MCF 10A (cell line): ENCODE measurements at regions not wholly inside any gene's neighbourhood (a gene's known extent, or its start where the extent isn't known, plus 50 kb on each side); places are given as distances from the start of the nearest gene placed in this dataset.

ENCODE experiments used
- BruUV-seq: library from RNA; stranded (reverse); fragments of 400-500 nt; replicated peaks from 2 replicates; lab custom pipeline; 2021; lab: Mats Ljungman, UMichigan
- CTCF ChIA-PET: fragments of 300-600 bp; sonication (Branson Sonifier 250); formaldehyde crosslinking; extraction: SDS; loops from one replicate; lab custom pipeline; 2021; ENCODE audit warnings: antibody characterized with exemption, inconsistent platforms; lab: Yijun Ruan, JAX
- POLR2A ChIA-PET: fragments of 300-600, 350-650 bp; sonication (Branson Sonifier 250); formaldehyde crosslinking; extraction: SDS; loops from one replicate; lab custom pipeline; 2020; ENCODE audit warnings: antibody characterized with exemption, inconsistent platforms; lab: Yijun Ruan, JAX
- DNase-seq: peaks from one replicate; pipeline ENCODE4 v3.0.0-alpha.2; 2018; ENCODE audit not compliant: unreplicated experiment
- H3K27ac Mint-ChIP-seq: one replicate; pipeline ENCODE4 v1.8.0; 2022; ENCODE audit warnings: mild to moderate bottlenecking, low read depth, mixed read lengths; ENCODE audit not compliant: unreplicated experiment
- H3K27me3 Mint-ChIP-seq: one replicate; pipeline ENCODE4 v1.8.0; 2022; ENCODE audit warnings: mixed read lengths; ENCODE audit not compliant: insufficient read depth, unreplicated experiment
- H3K36me3 Mint-ChIP-seq: one replicate; pipeline ENCODE4 v1.8.0; 2022; ENCODE audit warnings: mild to moderate bottlenecking, moderate library complexity, mixed read lengths; ENCODE audit not compliant: insufficient read depth, unreplicated experiment
- H3K4me1 Mint-ChIP-seq: one replicate; pipeline ENCODE4 v1.8.0; 2022; ENCODE audit warnings: mixed read lengths; ENCODE audit not compliant: insufficient read depth, unreplicated experiment
- H3K4me3 Mint-ChIP-seq: one replicate; pipeline ENCODE4 v1.8.0; 2022; ENCODE audit warnings: mild to moderate bottlenecking, moderate library complexity, mixed read lengths; ENCODE audit not compliant: unreplicated experiment
- H3K9me3 Mint-ChIP-seq: one replicate; pipeline ENCODE4 v1.8.0; 2022; ENCODE audit warnings: mixed read lengths; ENCODE audit not compliant: unreplicated experiment
- intact Hi-C: fragments of 100-400 bp; cut with micrococcal nuclease; formaldehyde crosslinking; loops from 2 replicates; pipeline ENCODE4 v1.14.1; 2022
- TF ChIP-seq, protein P1 (sequence below): fragments of 200-600 bp; IDR thresholded peaks from one replicate; pipeline ENCODE4 v1.8.0; 2022; ENCODE audit warnings: antibody characterized with exemption, mild to moderate bottlenecking; ENCODE audit not compliant: unreplicated experiment

DNA sequence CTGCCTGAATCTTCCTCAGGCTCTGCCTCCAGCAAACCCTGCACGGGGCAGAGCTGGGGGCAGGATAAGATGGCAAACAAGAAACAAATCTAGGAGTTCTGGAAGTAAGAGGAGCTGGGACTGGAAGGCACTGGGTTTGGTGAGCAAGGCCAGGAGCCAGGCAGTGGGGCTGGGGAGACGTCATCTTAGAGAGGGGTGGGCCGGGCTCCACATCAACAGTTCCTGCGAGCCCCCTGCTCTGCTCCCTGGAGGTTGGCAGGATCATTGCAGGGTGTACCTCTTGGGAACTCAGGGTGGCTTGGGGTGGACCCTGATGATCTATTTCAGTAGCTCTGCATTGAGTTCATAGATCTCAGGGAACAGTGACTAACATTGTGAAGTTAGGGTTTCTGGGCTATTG, 87.3 kb upstream of the PRR23E start:
- intact Hi-C loops, result no loop called here
- H3K4me3 Mint-ChIP-seq, result no peak overlapping the region
- no TSS peak for BruUV-seq
- no peaks in the 10 kb centered on the region for H3K27me3 Mint-ChIP-seq
- H3K36me3 Mint-ChIP-seq, result no peaks in the 10 kb centered on the region
- CTCF ChIA-PET, result interaction anchor here (0.5 to 1.1 kb wide), 3 partner anchors 8 to 578 kb away, joined by 3 read pairs; no protein-coding TSS in a partner anchor
- no peak overlapping the region for H3K27ac Mint-ChIP-seq
- POLR2A ChIA-PET, result no interaction called here
- H3K4me1 Mint-ChIP-seq, result no peaks in the 10 kb centered on the region
- TF ChIP-seq, protein P1, sequence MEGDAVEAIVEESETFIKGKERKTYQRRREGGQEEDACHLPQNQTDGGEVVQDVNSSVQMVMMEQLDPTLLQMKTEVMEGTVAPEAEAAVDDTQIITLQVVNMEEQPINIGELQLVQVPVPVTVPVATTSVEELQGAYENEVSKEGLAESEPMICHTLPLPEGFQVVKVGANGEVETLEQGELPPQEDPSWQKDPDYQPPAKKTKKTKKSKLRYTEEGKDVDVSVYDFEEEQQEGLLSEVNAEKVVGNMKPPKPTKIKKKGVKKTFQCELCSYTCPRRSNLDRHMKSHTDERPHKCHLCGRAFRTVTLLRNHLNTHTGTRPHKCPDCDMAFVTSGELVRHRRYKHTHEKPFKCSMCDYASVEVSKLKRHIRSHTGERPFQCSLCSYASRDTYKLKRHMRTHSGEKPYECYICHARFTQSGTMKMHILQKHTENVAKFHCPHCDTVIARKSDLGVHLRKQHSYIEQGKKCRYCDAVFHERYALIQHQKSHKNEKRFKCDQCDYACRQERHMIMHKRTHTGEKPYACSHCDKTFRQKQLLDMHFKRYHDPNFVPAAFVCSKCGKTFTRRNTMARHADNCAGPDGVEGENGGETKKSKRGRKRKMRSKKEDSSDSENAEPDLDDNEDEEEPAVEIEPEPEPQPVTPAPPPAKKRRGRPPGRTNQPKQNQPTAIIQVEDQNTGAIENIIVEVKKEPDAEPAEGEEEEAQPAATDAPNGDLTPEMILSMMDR, result no peak
- no peaks in the 10 kb centered on the region for H3K9me3 Mint-ChIP-seq
- DNase-seq, result no peak

DNA sequence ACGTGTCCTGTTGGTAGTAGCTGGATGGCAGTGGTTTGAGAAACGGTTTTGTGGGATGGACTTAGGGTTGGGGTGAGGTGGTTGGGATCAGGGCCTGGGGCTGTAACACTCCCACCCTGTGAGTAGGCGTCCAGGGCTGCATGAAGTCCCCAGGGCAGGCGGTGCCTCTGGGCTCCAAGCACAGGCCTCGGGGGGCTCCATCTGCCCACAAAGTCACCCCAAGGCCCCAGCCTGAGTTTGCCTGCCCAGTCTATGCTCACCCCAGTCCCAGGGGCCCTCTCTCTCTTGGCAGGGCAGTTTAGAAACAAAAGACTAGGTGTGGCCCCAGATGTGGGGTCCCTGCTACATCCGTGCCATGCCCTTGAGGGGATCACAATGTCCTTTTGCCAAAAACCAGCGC, 86.9 kb upstream of the PRR23E start:
- H3K27ac Mint-ChIP-seq, result no peak overlapping the region
- H3K36me3 Mint-ChIP-seq, result no peaks in the 10 kb centered on the region
- H3K4me3 Mint-ChIP-seq, result no peak overlapping the region
- TF ChIP-seq, protein P1, result no peak
- CTCF ChIA-PET, result no interaction called here
- no TSS peak for BruUV-seq
- intact Hi-C loops, result no loop called here
- POLR2A ChIA-PET, result no interaction called here
- H3K4me1 Mint-ChIP-seq, result no peaks in the 10 kb centered on the region
- no peak for DNase-seq
- H3K9me3 Mint-ChIP-seq, result no peaks in the 10 kb centered on the region
- H3K27me3 Mint-ChIP-seq, result no peaks in the 10 kb centered on the region

DNA sequence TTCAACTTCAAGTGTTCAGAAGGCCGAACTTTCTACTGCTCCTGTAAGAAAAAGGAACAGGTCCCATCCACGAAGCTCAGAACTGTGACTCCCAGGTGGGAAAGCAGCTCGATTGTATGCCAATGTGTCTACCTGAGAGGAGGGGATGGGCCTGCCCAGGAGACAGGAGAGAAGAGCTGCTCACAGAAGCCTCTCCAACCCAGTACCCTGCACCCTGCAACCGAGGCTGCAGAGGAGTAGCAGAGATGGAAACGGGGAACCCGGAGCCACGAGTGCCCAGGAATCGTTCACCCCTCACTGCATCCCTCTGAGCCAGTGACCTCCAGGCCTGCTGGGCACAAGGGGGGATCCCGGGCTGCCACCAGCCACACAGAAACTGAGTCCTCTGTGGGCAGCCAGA, 86.5 kb upstream of the PRR23E start:
- no peaks in the 10 kb centered on the region for H3K4me1 Mint-ChIP-seq
- CTCF ChIA-PET, result no interaction called here
- H3K4me3 Mint-ChIP-seq, result no peak overlapping the region
- no peaks in the 10 kb centered on the region for H3K9me3 Mint-ChIP-seq
- intact Hi-C loops, result no loop called here
- H3K27ac Mint-ChIP-seq, result no peak overlapping the region
- POLR2A ChIA-PET, result no interaction called here
- BruUV-seq, result no TSS peak
- H3K27me3 Mint-ChIP-seq, result no peaks in the 10 kb centered on the region
- no peak for DNase-seq
- TF ChIP-seq, protein P1, result no peak
- H3K36me3 Mint-ChIP-seq, result no peaks in the 10 kb centered on the region

DNA sequence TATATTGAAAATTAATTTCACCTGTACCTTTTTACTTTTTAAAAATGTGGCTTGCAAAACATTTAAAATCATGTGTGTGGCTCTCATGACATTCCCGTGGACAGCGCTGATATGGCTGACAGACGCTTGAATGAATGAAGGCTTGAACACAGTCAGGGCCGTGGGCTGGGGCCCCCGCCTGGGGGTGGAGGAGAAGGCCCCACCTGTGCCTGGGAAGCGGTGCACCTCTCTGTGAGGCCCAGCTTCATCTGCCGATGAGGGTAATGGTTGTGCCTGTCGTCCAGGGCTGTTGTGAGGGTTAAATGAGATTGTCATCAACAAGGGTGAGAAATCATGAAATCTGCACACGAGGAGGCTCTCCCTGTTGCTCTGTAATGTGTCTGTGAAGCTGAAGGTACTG, 85.9 kb upstream of the PRR23E start:
- TF ChIP-seq, protein P1, result no peak
- Mint-ChIP-seq H3K27me3 (no peaks in the 10 kb centered on the region), H3K4me1 (no peaks in the 10 kb centered on the region), H3K36me3 (no peaks in the 10 kb centered on the region), H3K27ac (no peak overlapping the region), H3K9me3 (no peaks in the 10 kb centered on the region), H3K4me3 (no peak overlapping the region)
- ChIA-PET POLR2A (no interaction called here), CTCF (no interaction called here)
- no peak for DNase-seq
- no TSS peak for BruUV-seq
- intact Hi-C loops, result no loop called here
